HCT116 (cell line): ENCODE measurements at regions not wholly inside any gene's neighbourhood (a gene's known extent, or its start where the extent isn't known, plus 50 kb on each side); places are given as distances from the start of the nearest gene placed in this dataset.

ENCODE experiments used
- ATAC-seq: fragments of 200-7000 bp; cut with Tn5 transposase; 2 replicates; pipeline ENCODE4 v1.9.1; 2020; ENCODE audit warnings: mild to moderate bottlenecking, moderate library complexity
- BruUV-seq: library from RNA; stranded (reverse); fragments of 400-500 nt; replicated peaks from 2 replicates; lab custom pipeline; 2021; lab: Mats Ljungman, UMichigan
- CTCF ChIA-PET: fragments of 300-600 bp; sonication (Branson Sonifier 250); formaldehyde crosslinking; loops from one replicate; lab custom pipeline; 2021; ENCODE audit warnings: antibody characterized with exemption; lab: Charles Lee
- POLR2A ChIA-PET: fragments of 300-600, 350-600 bp; sonication (Branson Sonifier 250); formaldehyde crosslinking; loops from one replicate; lab custom pipeline; 2021; ENCODE audit warnings: antibody characterized with exemption; lab: Charles Lee
- RAD21 ChIA-PET, 2 experiments: fragments of 300-600 bp; sonication (Branson Sonifier 250); formaldehyde crosslinking; loops; one replicate each; lab custom pipeline; 2023; ENCODE audit warnings: low total read pairs in 2 of 2; ENCODE audit not compliant: uncharacterized antibody in 2 of 2, unreplicated experiment in 2 of 2, low non-redundant PET in 1 of 2; lab: Charles Lee
- DNase-seq: peaks from one replicate; pipeline ENCODE4 v3.0.0-alpha.2; 2010; ENCODE audit warnings: low read depth, low spot score
- H2AFZ ChIP-seq: fragments of 200-600 bp; shearing (Covaris generic), sonication (generic); 2 replicates; pipeline ENCODE4 v1.6.1; 2017; ENCODE audit warnings: low read depth, mixed run types, mixed read lengths, antibody characterized with exemption, low read length; ENCODE audit not compliant: poor library complexity, severe bottlenecking
- H3K27ac ChIP-seq: 2 replicates; pipeline ENCODE4 v1.5.1; 2012; ENCODE audit warnings: low read depth, low read length
- H3K27me3 ChIP-seq: fragments of 200-600 bp; sonication (generic); 2 replicates; pipeline ENCODE4 v1.6.1; 2016; ENCODE audit warnings: mixed run types, low read length, mixed read lengths; ENCODE audit not compliant: insufficient read depth
- H3K36me3 ChIP-seq, 2 experiments: fragments of 200-500 bp in 1 of 2; fragments of 200-600 bp in 1 of 2; sonication (Bioruptor generic) in 1 of 2; sonication (generic) in 1 of 2; 2 replicates each; pipeline versions ENCODE4 v1.5.1 to v1.6.1; 2014 to 2016; ENCODE audit warnings: low read length in 2 of 2, inconsistent platforms in 1 of 2, mixed read lengths in 1 of 2, mixed run types in 1 of 2; ENCODE audit not compliant: insufficient read depth in 2 of 2, control insufficient read depth in 1 of 2
- H3K4me1 ChIP-seq, 2 experiments: fragments of 200-600 bp in 1 of 2; sonication (generic) in 1 of 2; 2 replicates each; pipeline versions ENCODE4 v1.5.1 to v1.6.1; 2012 to 2017; ENCODE audit warnings: low read length in 2 of 2, inconsistent platforms in 1 of 2, mild to moderate bottlenecking in 1 of 2, mixed read lengths in 1 of 2, mixed run types in 1 of 2, moderate library complexity in 1 of 2; ENCODE audit not compliant: insufficient read depth in 2 of 2, control insufficient read depth in 1 of 2
- H3K4me2 ChIP-seq: fragments of 200-600 bp; sonication (generic); 2 replicates; pipeline ENCODE4 v1.6.1; 2017; ENCODE audit warnings: mixed run types, low read length, mixed read lengths
- H3K4me3 ChIP-seq, 2 experiments: fragments of 200-600 bp in 1 of 2; sonication (generic) in 1 of 2; replicated peaks in 1 of 2; 2 replicates each; pipeline ENCODE4 v1.5.1; 2011 to 2016; ENCODE audit warnings: low read length in 2 of 2, control low read depth in 1 of 2, low read depth in 1 of 2, mild to moderate bottlenecking in 1 of 2, mixed read lengths in 1 of 2, mixed run types in 1 of 2
- H3K79me2 ChIP-seq: fragments of 200-600 bp; sonication (generic); 2 replicates; pipeline ENCODE4 v1.6.1; 2017; ENCODE audit warnings: mild to moderate bottlenecking, mixed run types, low read length, moderate library complexity, mixed read lengths; ENCODE audit not compliant: insufficient read depth
- H3K9ac ChIP-seq: fragments of 200-600 bp; sonication (generic); 2 replicates; pipeline ENCODE4 v1.6.1; 2016; ENCODE audit warnings: low read length, mixed read lengths
- H3K9me2 ChIP-seq: fragments of 200-600 bp; sonication (generic), shearing (Covaris generic); 2 replicates; pipeline ENCODE4 v1.6.1; 2017; ENCODE audit warnings: mixed run types, mild to moderate bottlenecking, moderate library complexity; ENCODE audit not compliant: insufficient read depth
- H3K9me3 ChIP-seq, 2 experiments: fragments of 200-500 bp in 1 of 2; fragments of 200-600 bp in 1 of 2; sonication (Bioruptor generic) in 1 of 2; sonication (generic) in 1 of 2; 2 replicates each; pipeline ENCODE4 v1.6.1; 2014 to 2017; ENCODE audit warnings: low read length in 2 of 2, mixed read lengths in 2 of 2, inconsistent platforms in 1 of 2, low read depth in 1 of 2, mild to moderate bottlenecking in 1 of 2, mixed run types in 1 of 2, moderate library complexity in 1 of 2; ENCODE audit not compliant: control insufficient read depth in 1 of 2, insufficient read depth in 1 of 2
- H4K20me1 ChIP-seq: fragments of 200-600 bp; sonication (generic), shearing (Covaris generic); 2 replicates; pipeline ENCODE4 v1.6.1; 2017; ENCODE audit warnings: mixed run types, mild to moderate bottlenecking, moderate library complexity; ENCODE audit not compliant: insufficient read depth
- ATF3 ChIP-seq: IDR thresholded peaks from 2 replicates; pipeline ENCODE4 v1.6.1; 2012
- CTCF ChIP-seq, 3 experiments: fragments of 200-600 bp in 1 of 3; sonication (generic) in 1 of 3; IDR thresholded peaks in 2 of 3; conservative IDR thresholded peaks in 1 of 3; 2 replicates each; pipeline ENCODE4 v1.5.1; 2012 to 2017; ENCODE audit warnings: low read depth in 2 of 3, low read length in 2 of 3, antibody characterized with exemption in 1 of 3, borderline replicate concordance in 1 of 3, control low read depth in 1 of 3, mild to moderate bottlenecking in 1 of 3, mixed read lengths in 1 of 3, mixed run types in 1 of 3, moderate library complexity in 1 of 3; ENCODE audit not compliant: insufficient read depth in 1 of 3
- EGR1 ChIP-seq: IDR thresholded peaks from 2 replicates; pipeline ENCODE4 v1.6.1; 2012; ENCODE audit warnings: low read depth
- ELF1 ChIP-seq: IDR thresholded peaks from 2 replicates; pipeline ENCODE4 v1.6.1; 2012; ENCODE audit warnings: low read depth, borderline replicate concordance
- FOSL1 ChIP-seq: IDR thresholded peaks from 2 replicates; pipeline ENCODE4 v1.6.1; 2012; ENCODE audit warnings: low read depth
- MAX ChIP-seq: IDR thresholded peaks from 2 replicates; pipeline ENCODE4 v1.6.1; 2012
- POLR2A ChIP-seq: IDR thresholded peaks from 2 replicates; pipeline ENCODE4 v1.7.0; 2011; ENCODE audit warnings: borderline replicate concordance; ENCODE audit not compliant: insufficient read depth, insufficient read length; ENCODE audit errors: extremely low read depth
- RAD21 ChIP-seq: IDR thresholded peaks from 2 replicates; pipeline ENCODE4 v1.6.1; 2012; ENCODE audit warnings: low read depth, mild to moderate bottlenecking
- REST ChIP-seq: IDR thresholded peaks from 2 replicates; pipeline ENCODE4 v1.6.1; 2012; ENCODE audit warnings: low read depth
- SIN3A ChIP-seq: IDR thresholded peaks from 2 replicates; pipeline ENCODE4 v1.6.1; 2012; ENCODE audit warnings: low read depth
- TCF7L2 ChIP-seq: IDR thresholded peaks from 2 replicates; pipeline ENCODE4 v1.7.0; 2011; ENCODE audit warnings: borderline replicate concordance, inconsistent platforms; ENCODE audit not compliant: insufficient read depth, insufficient read length; ENCODE audit errors: extremely low read depth
- YY1 ChIP-seq: IDR thresholded peaks from 2 replicates; pipeline ENCODE4 v1.6.1; 2011; ENCODE audit warnings: low read length, low read depth, moderate library complexity, mild to moderate bottlenecking; ENCODE audit not compliant: insufficient replicate concordance; ENCODE audit errors: extremely low read depth
- ZBTB33 ChIP-seq: IDR thresholded peaks from 2 replicates; pipeline ENCODE4 v1.6.1; 2011; ENCODE audit warnings: mild to moderate bottlenecking, low read length, moderate library complexity; ENCODE audit not compliant: insufficient replicate concordance; ENCODE audit errors: extremely low read depth
- ZFX ChIP-seq: fragments of 450-650 bp; IDR thresholded peaks from 2 replicates; pipeline ENCODE4 v1.6.1; 2017
- intact Hi-C: fragments of 100-400 bp; cut with micrococcal nuclease; formaldehyde crosslinking; loops from 2 replicates; pipeline ENCODE4 v1.10.0; 2022

- Histone ChIP-seq H3K36me3 (no peaks in the 10 kb centered on the region), H3K9me3 (peaks cover 2 to 9% of the 10 kb centered on the region in 2 experiments; a peak in 2 of 4 replicates), H2AFZ (no peak overlapping the region), H3K4me2 (no peak overlapping the region), H3K27ac (no peak overlapping the region), H3K4me3 (no peak overlapping the region), H3K79me2 (no peaks in the 10 kb centered on the region), H3K27me3 (no peaks in the 10 kb centered on the region), H3K4me1 (no peaks in the 10 kb centered on the region), H3K9me2 (no peaks in the 10 kb centered on the region), H4K20me1 (no peaks in the 10 kb centered on the region), H3K9ac (no peak overlapping the region)
- CTCF ChIA-PET, result no interaction called here
- ATAC-seq (no peak), DNase-seq (no peak)
- TF ChIP-seq TCF7L2 (no peak), REST (no peak), POLR2A (no peak), CTCF (IDR thresholded peaks at IDR 0.05 in 2 of 3, conservative IDR thresholded peaks at IDR 0.05 in 1 of 3; ENCODE audit: borderline replicate concordance in 1 of 3, insufficient read depth in 1 of 3, low read depth in 2 of 3, low read length in 2 of 3) (no peak), ATF3 (no peak), RAD21 (no peak), ELF1 (no peak), SIN3A (no peak), MAX (no peak), ZBTB33 (no peak), FOSL1 (no peak), EGR1 (no peak), YY1 (no peak), ZFX (no peak)
- RAD21 ChIA-PET, result no interaction called here
- POLR2A ChIA-PET, result no interaction called here
- intact Hi-C loops, result no loop called here
- BruUV-seq, result no TSS peak
Measured at GRCh38 chr7:52771177-52771576, 264.3 kb upstream of the POM121L12 start.
